ENCODE measurements at regions not wholly inside any gene's neighbourhood (a gene's known extent, or its start where the extent isn't known, plus 50 kb on each side); places are given as distances from the start of the nearest gene placed in this dataset.

- TF ChIP-seq, protein P1, sequence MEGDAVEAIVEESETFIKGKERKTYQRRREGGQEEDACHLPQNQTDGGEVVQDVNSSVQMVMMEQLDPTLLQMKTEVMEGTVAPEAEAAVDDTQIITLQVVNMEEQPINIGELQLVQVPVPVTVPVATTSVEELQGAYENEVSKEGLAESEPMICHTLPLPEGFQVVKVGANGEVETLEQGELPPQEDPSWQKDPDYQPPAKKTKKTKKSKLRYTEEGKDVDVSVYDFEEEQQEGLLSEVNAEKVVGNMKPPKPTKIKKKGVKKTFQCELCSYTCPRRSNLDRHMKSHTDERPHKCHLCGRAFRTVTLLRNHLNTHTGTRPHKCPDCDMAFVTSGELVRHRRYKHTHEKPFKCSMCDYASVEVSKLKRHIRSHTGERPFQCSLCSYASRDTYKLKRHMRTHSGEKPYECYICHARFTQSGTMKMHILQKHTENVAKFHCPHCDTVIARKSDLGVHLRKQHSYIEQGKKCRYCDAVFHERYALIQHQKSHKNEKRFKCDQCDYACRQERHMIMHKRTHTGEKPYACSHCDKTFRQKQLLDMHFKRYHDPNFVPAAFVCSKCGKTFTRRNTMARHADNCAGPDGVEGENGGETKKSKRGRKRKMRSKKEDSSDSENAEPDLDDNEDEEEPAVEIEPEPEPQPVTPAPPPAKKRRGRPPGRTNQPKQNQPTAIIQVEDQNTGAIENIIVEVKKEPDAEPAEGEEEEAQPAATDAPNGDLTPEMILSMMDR (IDR thresholded peaks at IDR 0.05) = no peak
- TF ChIP-seq POLR2AphosphoS5 (IDR thresholded peaks at IDR 0.05) = no peak
- no peak for TF ChIP-seq POLR2A (IDR thresholded peaks at IDR 0.05)
Observed at GRCh38 chr18:38256366-38256765, 690.8 kb upstream of the CELF4 start.
